Left ventricle myocardium inferior (tissue), 1 donor: ENCODE measurements at regions not wholly inside any gene's neighbourhood (a gene's known extent, or its start where the extent isn't known, plus 50 kb on each side); places are given as distances from the start of the nearest gene placed in this dataset.

ENCODE experiments used
- DNase-seq: peaks from one replicate; pipeline ENCODE4 v3.0.0-alpha.2; 2020
- H3K27ac ChIP-seq: fragments of 200-600 bp; replicated peaks from 2 replicates; pipeline ENCODE4 v1.8.0; 2021
- H3K27me3 ChIP-seq: fragments of 200-600 bp; 2 replicates; pipeline ENCODE4 v1.8.0; 2021; ENCODE audit warnings: low read depth
- H3K36me3 ChIP-seq: fragments of 200-600 bp; 2 replicates; pipeline ENCODE4 v1.8.0; 2021
- H3K4me1 ChIP-seq: fragments of 200-600 bp; 2 replicates; pipeline ENCODE4 v1.8.0; 2021
- H3K4me3 ChIP-seq: fragments of 200-600 bp; 2 replicates; pipeline ENCODE4 v1.8.0; 2021; ENCODE audit warnings: mild to moderate bottlenecking, moderate library complexity
- H3K9me3 ChIP-seq: fragments of 200-600 bp; replicated peaks from 2 replicates; pipeline ENCODE4 v1.8.0; 2021
- intact Hi-C: fragments of 100-400 bp; cut with micrococcal nuclease; formaldehyde crosslinking; loops from one replicate; pipeline ENCODE4 v1.11.0; 2022
- TF ChIP-seq, protein P1 (sequence below): fragments of 200-600 bp; IDR thresholded peaks from 2 replicates; pipeline ENCODE4 v1.8.0; 2021; ENCODE audit warnings: antibody characterized with exemption, mild to moderate bottlenecking, borderline replicate concordance
- donor health status: DM: no; HTN: yes; CAD: no; lungs with severe emphysema.

- H3K27ac ChIP-seq = no peak overlapping the region
- no peaks in the 10 kb centered on the region for H3K9me3 ChIP-seq
- no peaks in the 10 kb centered on the region for H3K36me3 ChIP-seq
- TF ChIP-seq, protein P1, sequence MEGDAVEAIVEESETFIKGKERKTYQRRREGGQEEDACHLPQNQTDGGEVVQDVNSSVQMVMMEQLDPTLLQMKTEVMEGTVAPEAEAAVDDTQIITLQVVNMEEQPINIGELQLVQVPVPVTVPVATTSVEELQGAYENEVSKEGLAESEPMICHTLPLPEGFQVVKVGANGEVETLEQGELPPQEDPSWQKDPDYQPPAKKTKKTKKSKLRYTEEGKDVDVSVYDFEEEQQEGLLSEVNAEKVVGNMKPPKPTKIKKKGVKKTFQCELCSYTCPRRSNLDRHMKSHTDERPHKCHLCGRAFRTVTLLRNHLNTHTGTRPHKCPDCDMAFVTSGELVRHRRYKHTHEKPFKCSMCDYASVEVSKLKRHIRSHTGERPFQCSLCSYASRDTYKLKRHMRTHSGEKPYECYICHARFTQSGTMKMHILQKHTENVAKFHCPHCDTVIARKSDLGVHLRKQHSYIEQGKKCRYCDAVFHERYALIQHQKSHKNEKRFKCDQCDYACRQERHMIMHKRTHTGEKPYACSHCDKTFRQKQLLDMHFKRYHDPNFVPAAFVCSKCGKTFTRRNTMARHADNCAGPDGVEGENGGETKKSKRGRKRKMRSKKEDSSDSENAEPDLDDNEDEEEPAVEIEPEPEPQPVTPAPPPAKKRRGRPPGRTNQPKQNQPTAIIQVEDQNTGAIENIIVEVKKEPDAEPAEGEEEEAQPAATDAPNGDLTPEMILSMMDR = no peak
- H3K4me1 ChIP-seq = no peaks in the 10 kb centered on the region
- H3K27me3 ChIP-seq = no peaks in the 10 kb centered on the region
- intact Hi-C loops = no loop called here
- no peak for DNase-seq
- no peak overlapping the region for H3K4me3 ChIP-seq
These were observed 163.6 kb downstream of the LRRC70 start for GRCh38 chr5:62742207-62742606.

DNA sequence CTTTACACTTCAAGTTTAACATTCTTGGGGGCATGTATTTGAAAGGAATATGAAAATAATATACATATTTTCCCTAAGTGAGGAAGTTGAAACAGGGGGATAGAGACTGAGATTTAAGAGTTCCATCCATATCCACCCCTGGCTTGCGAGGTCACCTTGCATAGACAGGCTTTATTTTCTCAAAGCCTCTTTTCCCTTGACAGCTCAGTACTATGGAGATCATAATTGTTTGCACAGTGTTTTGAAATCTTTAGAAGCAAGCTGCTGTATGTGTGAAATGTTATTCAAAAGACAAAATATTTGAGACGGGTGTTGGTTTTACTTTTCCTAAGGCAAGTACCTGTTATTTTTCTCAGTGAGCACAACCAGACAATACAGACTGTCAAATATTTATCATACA lies 163.1 kb downstream of the LRRC70 start:
- Histone ChIP-seq H3K4me3 (no peak overlapping the region), H3K27me3 (no peaks in the 10 kb centered on the region), H3K36me3 (no peaks in the 10 kb centered on the region), H3K9me3 (no peaks in the 10 kb centered on the region), H3K4me1 (no peaks in the 10 kb centered on the region), H3K27ac (no peak overlapping the region)
- TF ChIP-seq, protein P1 = no peak
- intact Hi-C loops = no loop called here
- DNase-seq = no peak

DNA sequence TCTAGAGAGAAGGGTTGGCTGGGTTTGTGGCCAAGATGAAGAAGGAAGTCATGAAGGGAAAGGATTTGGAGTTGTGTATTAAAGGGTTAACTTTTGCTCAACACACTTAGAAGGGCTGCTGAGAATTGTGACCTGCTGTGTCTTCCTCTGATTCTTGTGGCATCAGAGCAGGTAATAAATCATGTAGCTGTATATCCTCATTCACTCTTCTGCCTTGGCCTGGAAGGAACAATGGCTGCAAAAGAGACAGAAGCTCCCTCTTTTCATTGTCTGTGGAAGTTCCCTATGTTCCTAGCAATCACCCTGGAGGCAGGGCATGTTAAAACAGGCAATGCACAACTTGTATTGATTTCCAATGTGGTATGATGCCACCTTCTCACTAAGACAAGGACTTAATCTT lies 159.1 kb downstream of the LRRC70 start:
- DNase-seq = no peak
- Histone ChIP-seq H3K4me1 (no peaks in the 10 kb centered on the region), H3K27ac (no peak overlapping the region), H3K27me3 (no peaks in the 10 kb centered on the region), H3K4me3 (no peak overlapping the region), H3K36me3 (no peaks in the 10 kb centered on the region), H3K9me3 (no peaks in the 10 kb centered on the region)
- TF ChIP-seq, protein P1 = no peak
- intact Hi-C loops = no loop called here

- Histone ChIP-seq H3K36me3 (no peaks in the 10 kb centered on the region), H3K9me3 (no peaks in the 10 kb centered on the region), H3K27me3 (no peaks in the 10 kb centered on the region), H3K27ac (no peak overlapping the region), H3K4me1 (no peaks in the 10 kb centered on the region), H3K4me3 (no peak overlapping the region)
- no peak for DNase-seq
- intact Hi-C loops = no loop called here
- TF ChIP-seq, protein P1 = no peak
These were observed 154.1 kb downstream of the LRRC70 start for GRCh38 chr5:62732677-62733121.

GRCh38 chr5:62731022-62731421 lies 152.4 kb downstream of the LRRC70 start:
- Histone ChIP-seq H3K4me1 (no peaks in the 10 kb centered on the region), H3K27ac (no peak overlapping the region), H3K9me3 (no peaks in the 10 kb centered on the region), H3K4me3 (no peak overlapping the region), H3K27me3 (no peaks in the 10 kb centered on the region), H3K36me3 (no peaks in the 10 kb centered on the region)
- DNase-seq = no peak
- TF ChIP-seq, protein P1 = no peak
- intact Hi-C loops = no loop called here

- Histone ChIP-seq H3K27me3 (no peaks in the 10 kb centered on the region), H3K27ac (no peak overlapping the region), H3K4me1 (no peaks in the 10 kb centered on the region), H3K36me3 (no peaks in the 10 kb centered on the region), H3K4me3 (no peak overlapping the region), H3K9me3 (no peaks in the 10 kb centered on the region)
- TF ChIP-seq, protein P1 = no peak
- intact Hi-C loops = no loop called here
- DNase-seq = no peak
These were observed 151.1 kb downstream of the LRRC70 start for GRCh38 chr5:62729675-62730074.
